ENCODE measurements at regions not wholly inside any gene's neighbourhood (a gene's known extent, or its start where the extent isn't known, plus 50 kb on each side); places are given as distances from the start of the nearest gene placed in this dataset.
"Not testable (repeated sequence)": the region's sequence is repeated elsewhere in the genome, so short reads cannot be mapped to it uniquely, and the experiment has no call there.

- ATAC-seq (no peak), DNase-seq (ENCODE audit: low spot score) (no peak)
- intact Hi-C loops (cut with DNase I), result no loop called here
Measured at GRCh38 chr17:71102777-71103176, 933.4 kb downstream of the KCNJ2 start.

GRCh38 chr17:71104225-71104624, 934.9 kb downstream of the KCNJ2 start:
- intact Hi-C loops (cut with DNase I), result no loop called here
- DNase-seq (ENCODE audit: low spot score) (no peak), ATAC-seq (no peak)

GRCh38 chr17:71106056-71106455, 936.7 kb downstream of the KCNJ2 start:
- DNase-seq (ENCODE audit: low spot score); ATAC-seq; intact Hi-C loops (cut with DNase I): not testable (repeated sequence)

GRCh38 chr17:71107136-71107535, 937.8 kb downstream of the KCNJ2 start:
- intact Hi-C loops (cut with DNase I), result no loop called here
- DNase-seq (ENCODE audit: low spot score) (no peak), ATAC-seq (no peak)

GRCh38 chr17:71109697-71110096, 940.4 kb downstream of the KCNJ2 start:
- ATAC-seq (no peak), DNase-seq (ENCODE audit: low spot score) (no peak)
- intact Hi-C loops (cut with DNase I), result no loop called here

- ATAC-seq (no peak), DNase-seq (ENCODE audit: low spot score) (no peak)
- intact Hi-C loops (cut with DNase I), result no loop called here
Measured at GRCh38 chr17:71110326-71110725, 941.0 kb downstream of the KCNJ2 start.

GRCh38 chr17:71111460-71111859, 942.1 kb downstream of the KCNJ2 start:
- ATAC-seq (no peak), DNase-seq (ENCODE audit: low spot score) (no peak)
- intact Hi-C loops (cut with DNase I), result no loop called here

- intact Hi-C loops (cut with DNase I), result no loop called here
- DNase-seq (ENCODE audit: low spot score) (no peak), ATAC-seq (no peak)
Measured at GRCh38 chr17:71111934-71112333, 942.6 kb downstream of the KCNJ2 start.

- DNase-seq (ENCODE audit: low spot score) (no peak), ATAC-seq (no peak)
- intact Hi-C loops (cut with DNase I), result no loop called here
Measured at GRCh38 chr17:71113347-71113746, 944.0 kb downstream of the KCNJ2 start.

GRCh38 chr17:71114911-71115668, 945.8 kb downstream of the KCNJ2 start:
- ATAC-seq (no peak), DNase-seq (ENCODE audit: low spot score) (no peak)
- intact Hi-C loops (cut with DNase I), result no loop called here

- intact Hi-C loops (cut with DNase I), result no loop called here
- ATAC-seq (no peak), DNase-seq (ENCODE audit: low spot score) (no peak)
Measured at GRCh38 chr17:71115669-71115972, 946.3 kb downstream of the KCNJ2 start.

GRCh38 chr17:71117466-71117865, 948.1 kb downstream of the KCNJ2 start:
- no peak for DNase-seq (ENCODE audit: low spot score)
- intact Hi-C loops (cut with DNase I), result no loop called here
- no peak for ATAC-seq

GRCh38 chr17:71118039-71118438, 948.7 kb downstream of the KCNJ2 start:
- intact Hi-C loops (cut with DNase I), result no loop called here
- DNase-seq (ENCODE audit: low spot score) (no peak), ATAC-seq (no peak)

GRCh38 chr17:71127416-71127815, 958.1 kb downstream of the KCNJ2 start:
- DNase-seq (ENCODE audit: low spot score) (no peak), ATAC-seq (no peak)
- intact Hi-C loops (cut with DNase I), result no loop called here

GRCh38 chr17:71142333-71142732, 973.0 kb downstream of the KCNJ2 start:
- ATAC-seq (no peak), DNase-seq (ENCODE audit: low spot score) (no peak)
- intact Hi-C loops (cut with DNase I), result no loop called here

- DNase-seq (ENCODE audit: low spot score), result no peak
- intact Hi-C loops (cut with DNase I), result no loop called here
- no peak for ATAC-seq
Measured at GRCh38 chr17:71145486-71145885, 975.3 kb upstream of the SOX9 start.

GRCh38 chr17:71147906-71148305, 972.9 kb upstream of the SOX9 start:
- intact Hi-C loops (cut with DNase I), result no loop called here
- no peak for ATAC-seq
- no peak for DNase-seq (ENCODE audit: low spot score)

GRCh38 chr17:71149607-71150006, 971.2 kb upstream of the SOX9 start:
- ATAC-seq, result no peak
- intact Hi-C loops (cut with DNase I), result no loop called here
- DNase-seq (ENCODE audit: low spot score), result no peak

- ATAC-seq, result no peak
- intact Hi-C loops (cut with DNase I), result no loop called here
- no peak for DNase-seq (ENCODE audit: low spot score)
Measured at GRCh38 chr17:71157297-71157696, 963.5 kb upstream of the SOX9 start.

- intact Hi-C loops (cut with DNase I), result no loop called here
- DNase-seq (ENCODE audit: low spot score), result no peak
- ATAC-seq, result no peak
Measured at GRCh38 chr17:71158437-71158836, 962.4 kb upstream of the SOX9 start.

GRCh38 chr17:71163121-71163812, 957.6 kb upstream of the SOX9 start:
- DNase-seq (ENCODE audit: low spot score), result no peak
- no peak for ATAC-seq
- intact Hi-C loops (cut with DNase I), result no loop called here

All from sciatic nerve (tissue), 2 donors.